A673 (cell line): ENCODE measurements at regions not wholly inside any gene's neighbourhood (a gene's known extent, or its start where the extent isn't known, plus 50 kb on each side); places are given as distances from the start of the nearest gene placed in this dataset.

ENCODE experiments used
- EZH2 ChIP-seq: fragments of 200-600 bp; sonication (generic); IDR thresholded peaks from 2 replicates; pipeline ENCODE4 v1.6.1; 2017; ENCODE audit warnings: borderline replicate concordance, low read depth, mild to moderate bottlenecking, mixed read lengths, antibody characterized with exemption, low read length; ENCODE audit not compliant: poor library complexity, severe bottlenecking
- TF ChIP-seq, protein P1 (sequence below): fragments of 300-800, 200-600 bp; sonication (generic); conservative IDR thresholded peaks from 2 replicates; pipeline ENCODE4 v1.5.1; 2017; ENCODE audit warnings: low read depth, mild to moderate bottlenecking, antibody characterized with exemption, low read length, moderate library complexity, mixed read lengths

DNA sequence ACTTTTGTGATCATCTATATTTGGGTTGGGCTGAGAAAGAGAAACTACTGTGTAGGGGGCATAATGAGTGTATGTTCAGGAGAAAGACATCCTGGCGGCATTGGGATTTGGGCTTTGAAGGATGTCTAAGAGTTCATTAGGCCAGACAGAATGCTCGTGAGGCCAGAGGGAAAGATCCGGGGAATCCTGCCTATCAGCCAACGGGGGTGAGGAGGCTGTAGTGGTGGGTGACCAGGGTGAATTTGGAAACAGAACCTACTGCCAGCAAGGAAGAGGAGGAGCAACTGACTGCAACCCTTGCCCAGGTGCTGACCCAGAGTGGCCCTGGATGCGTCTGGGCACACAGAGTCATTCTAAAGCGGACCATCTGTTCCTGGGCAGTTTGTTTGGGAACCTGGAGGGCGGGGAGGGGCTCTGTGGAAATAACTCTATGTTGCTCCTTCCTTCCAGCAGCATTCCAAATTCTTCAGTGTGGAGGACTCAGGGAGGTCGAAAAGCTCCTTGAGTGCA, 56.9 kb upstream of the ECE1 start:
- TF ChIP-seq, protein P1, sequence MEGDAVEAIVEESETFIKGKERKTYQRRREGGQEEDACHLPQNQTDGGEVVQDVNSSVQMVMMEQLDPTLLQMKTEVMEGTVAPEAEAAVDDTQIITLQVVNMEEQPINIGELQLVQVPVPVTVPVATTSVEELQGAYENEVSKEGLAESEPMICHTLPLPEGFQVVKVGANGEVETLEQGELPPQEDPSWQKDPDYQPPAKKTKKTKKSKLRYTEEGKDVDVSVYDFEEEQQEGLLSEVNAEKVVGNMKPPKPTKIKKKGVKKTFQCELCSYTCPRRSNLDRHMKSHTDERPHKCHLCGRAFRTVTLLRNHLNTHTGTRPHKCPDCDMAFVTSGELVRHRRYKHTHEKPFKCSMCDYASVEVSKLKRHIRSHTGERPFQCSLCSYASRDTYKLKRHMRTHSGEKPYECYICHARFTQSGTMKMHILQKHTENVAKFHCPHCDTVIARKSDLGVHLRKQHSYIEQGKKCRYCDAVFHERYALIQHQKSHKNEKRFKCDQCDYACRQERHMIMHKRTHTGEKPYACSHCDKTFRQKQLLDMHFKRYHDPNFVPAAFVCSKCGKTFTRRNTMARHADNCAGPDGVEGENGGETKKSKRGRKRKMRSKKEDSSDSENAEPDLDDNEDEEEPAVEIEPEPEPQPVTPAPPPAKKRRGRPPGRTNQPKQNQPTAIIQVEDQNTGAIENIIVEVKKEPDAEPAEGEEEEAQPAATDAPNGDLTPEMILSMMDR, result no peak
- TF ChIP-seq EZH2, result no peak
